Effector memory CD4-positive, alpha-beta T cell (primary cell): ENCODE measurements at regions not wholly inside any gene's neighbourhood (a gene's known extent, or its start where the extent isn't known, plus 50 kb on each side); places are given as distances from the start of the nearest gene placed in this dataset.

Source experiments
- DNase-seq, 3 donors: peaks; one replicate each; pipeline ENCODE4 v3.0.0-alpha.2; 2020
- H3K27ac ChIP-seq: 2 replicates; pipeline ENCODE4 v1.7.0; 2013; ENCODE audit warnings: mild to moderate bottlenecking, low read length, moderate library complexity; ENCODE audit not compliant: insufficient read depth, poor library complexity, severe bottlenecking
- H3K27me3 ChIP-seq: replicated peaks from 2 replicates; pipeline ENCODE4 v1.7.0; 2013; ENCODE audit warnings: mild to moderate bottlenecking, low read length; ENCODE audit not compliant: insufficient read depth, control insufficient read depth, poor library complexity, severe bottlenecking
- H3K36me3 ChIP-seq: 2 replicates; pipeline ENCODE4 v1.7.0; 2013; ENCODE audit warnings: mild to moderate bottlenecking, low read length, moderate library complexity; ENCODE audit not compliant: control insufficient read depth, insufficient read depth
- H3K4me1 ChIP-seq: 2 replicates; pipeline ENCODE4 v1.7.0; 2013; ENCODE audit warnings: low read length, mild to moderate bottlenecking; ENCODE audit not compliant: control insufficient read depth, insufficient read depth, poor library complexity, severe bottlenecking
- H3K4me3 ChIP-seq: 2 replicates; pipeline ENCODE4 v1.7.0; 2013; ENCODE audit warnings: low read length, low read depth, mild to moderate bottlenecking; ENCODE audit not compliant: insufficient read depth, poor library complexity, severe bottlenecking
- H3K9me3 ChIP-seq: 2 replicates; pipeline ENCODE4 v1.7.0; 2013; ENCODE audit warnings: mild to moderate bottlenecking, low read length, moderate library complexity; ENCODE audit not compliant: control insufficient read depth

- Histone ChIP-seq H3K4me1 (peaks cover 3% of the 10 kb centered on the region), H3K36me3 (no peaks in the 10 kb centered on the region), H3K27ac (no peak overlapping the region), H3K4me3 (no peak overlapping the region), H3K27me3 (no peaks in the 10 kb centered on the region), H3K9me3 (no peaks in the 10 kb centered on the region)
- DNase-seq: no peak
Observed at GRCh38 chr2:239756790-239757760, 268.1 kb downstream of the NDUFA10 start.

GRCh38 chr2:239756031-239756789 is 268.9 kb downstream of the NDUFA10 start:
- Histone ChIP-seq H3K4me3 (no peak overlapping the region), H3K27me3 (no peaks in the 10 kb centered on the region), H3K9me3 (no peaks in the 10 kb centered on the region), H3K36me3 (no peaks in the 10 kb centered on the region), H3K27ac (no peak overlapping the region), H3K4me1 (peaks cover 11% of the 10 kb centered on the region)
- no peak for DNase-seq

GRCh38 chr2:239753401-239753837 is 271.7 kb downstream of the NDUFA10 start:
- H3K4me1 ChIP-seq: peaks cover 11% of the 10 kb centered on the region
- no peak overlapping the region for H3K4me3 ChIP-seq
- H3K27ac ChIP-seq: no peak overlapping the region
- H3K27me3 ChIP-seq: no peaks in the 10 kb centered on the region
- no peaks in the 10 kb centered on the region for H3K9me3 ChIP-seq
- H3K36me3 ChIP-seq: no peaks in the 10 kb centered on the region
- no peak for DNase-seq

- Histone ChIP-seq H3K27ac (no peak overlapping the region), H3K9me3 (no peaks in the 10 kb centered on the region), H3K27me3 (no peaks in the 10 kb centered on the region), H3K4me3 (no peak overlapping the region), H3K36me3 (no peaks in the 10 kb centered on the region), H3K4me1 (peaks cover 11% of the 10 kb centered on the region)
- DNase-seq: no peak
Observed at GRCh38 chr2:239752951-239753350, 272.2 kb downstream of the NDUFA10 start.

- H3K36me3 ChIP-seq: no peaks in the 10 kb centered on the region
- no peaks in the 10 kb centered on the region for H3K9me3 ChIP-seq
- no peak for DNase-seq
- peaks cover 11% of the 10 kb centered on the region for H3K4me1 ChIP-seq
- no peaks in the 10 kb centered on the region for H3K27me3 ChIP-seq
- H3K4me3 ChIP-seq: no peak overlapping the region
- no peak overlapping the region for H3K27ac ChIP-seq
Observed at GRCh38 chr2:239751679-239752355, 273.3 kb downstream of the NDUFA10 start.

GRCh38 chr2:239750929-239751678 is 274.0 kb downstream of the NDUFA10 start:
- H3K36me3 ChIP-seq: no peaks in the 10 kb centered on the region
- H3K4me3 ChIP-seq: no peak overlapping the region
- DNase-seq: no peak
- H3K4me1 ChIP-seq: peaks cover 11% of the 10 kb centered on the region
- no peaks in the 10 kb centered on the region for H3K27me3 ChIP-seq
- H3K27ac ChIP-seq: no peak overlapping the region
- H3K9me3 ChIP-seq: no peaks in the 10 kb centered on the region

- no peak for DNase-seq
- Histone ChIP-seq H3K27ac (no peak overlapping the region), H3K4me3 (no peak overlapping the region), H3K36me3 (no peaks in the 10 kb centered on the region), H3K9me3 (no peaks in the 10 kb centered on the region), H3K27me3 (no peaks in the 10 kb centered on the region), H3K4me1 (peaks cover 11% of the 10 kb centered on the region)
Observed at GRCh38 chr2:239750045-239750835, 274.9 kb downstream of the NDUFA10 start.

GRCh38 chr2:239749272-239749873 is 275.8 kb downstream of the NDUFA10 start:
- no peaks in the 10 kb centered on the region for H3K27me3 ChIP-seq
- H3K4me1 ChIP-seq: peaks cover 11% of the 10 kb centered on the region
- no peak for DNase-seq
- H3K4me3 ChIP-seq: no peak overlapping the region
- no peaks in the 10 kb centered on the region for H3K9me3 ChIP-seq
- no peaks in the 10 kb centered on the region for H3K36me3 ChIP-seq
- H3K27ac ChIP-seq: no peak overlapping the region
